GM19043 (cell line): ENCODE measurements at regions not wholly inside any gene's neighbourhood (a gene's known extent, or its start where the extent isn't known, plus 50 kb on each side); places are given as distances from the start of the nearest gene placed in this dataset.
"Not testable (repeated sequence)": the region's sequence is repeated elsewhere in the genome, so short reads cannot be mapped to it uniquely, and the experiment has no call there.

Experiments
- ATAC-seq: cut with Tn5 transposase; IDR thresholded peaks from one replicate; pipeline ENCODE4 v1.9.1; 2021; ENCODE audit warnings: low read depth; ENCODE audit not compliant: unreplicated experiment

DNA sequence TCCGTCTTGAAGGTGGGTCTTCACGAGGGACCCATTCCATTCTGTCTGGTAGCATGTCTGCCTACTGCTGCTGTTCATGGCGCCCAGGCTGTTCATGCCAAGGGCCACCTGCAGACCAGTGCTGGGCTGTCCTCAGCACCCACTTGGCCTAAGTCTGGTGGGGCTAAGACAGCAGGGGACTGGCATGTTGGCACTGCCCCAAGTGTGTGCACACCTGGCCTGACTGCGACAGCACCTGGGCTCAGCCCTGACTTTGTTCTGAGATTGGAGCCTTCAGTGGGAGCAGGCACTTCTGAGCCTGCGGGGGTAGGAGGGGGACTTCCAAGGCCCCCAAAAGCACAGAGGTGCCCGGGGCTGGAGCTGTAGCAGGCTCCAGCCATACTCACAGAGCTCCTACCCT, 250.8 kb upstream of the EDNRB start:
- no peak for ATAC-seq

DNA sequence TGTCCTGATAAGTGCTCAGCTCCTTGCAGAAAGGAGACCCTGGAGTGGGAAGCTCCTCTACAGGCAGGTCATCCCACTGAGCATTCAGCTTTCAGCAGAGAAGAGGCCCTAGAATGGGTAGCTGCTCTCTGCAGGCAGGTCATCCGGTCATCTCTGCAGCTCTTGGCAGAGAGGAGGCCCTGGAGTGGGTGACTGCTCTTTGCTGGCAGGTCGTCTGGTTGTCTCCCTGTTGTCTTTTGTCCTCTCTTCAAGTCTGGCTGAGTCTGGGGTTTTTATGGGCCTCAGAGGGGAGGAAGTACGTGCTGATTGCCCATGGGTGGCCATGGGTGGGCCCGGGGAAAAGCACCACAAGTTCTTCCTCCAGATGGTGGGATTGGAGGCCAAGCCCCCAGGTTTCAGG, 250.3 kb upstream of the EDNRB start:
- no peak for ATAC-seq

DNA sequence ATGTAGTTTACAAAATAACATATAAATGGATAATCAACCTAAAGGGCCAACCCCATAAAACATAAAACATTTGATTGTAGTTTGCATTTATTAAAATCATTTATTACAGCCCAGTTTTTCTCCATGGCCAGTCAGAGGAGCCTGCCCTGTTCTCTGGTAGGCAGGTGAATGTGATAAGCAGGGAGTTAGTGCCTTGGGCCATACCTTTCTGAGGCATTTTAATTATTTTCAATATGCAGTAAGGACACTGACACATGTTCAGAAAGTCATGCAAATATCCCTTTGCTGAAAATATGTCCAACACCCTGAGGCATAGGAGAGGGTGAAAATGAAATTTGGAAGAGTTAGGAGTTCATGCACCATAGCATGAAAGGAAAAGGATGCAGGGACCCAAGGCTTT, 242.6 kb upstream of the EDNRB start:
- ATAC-seq: no peak

DNA sequence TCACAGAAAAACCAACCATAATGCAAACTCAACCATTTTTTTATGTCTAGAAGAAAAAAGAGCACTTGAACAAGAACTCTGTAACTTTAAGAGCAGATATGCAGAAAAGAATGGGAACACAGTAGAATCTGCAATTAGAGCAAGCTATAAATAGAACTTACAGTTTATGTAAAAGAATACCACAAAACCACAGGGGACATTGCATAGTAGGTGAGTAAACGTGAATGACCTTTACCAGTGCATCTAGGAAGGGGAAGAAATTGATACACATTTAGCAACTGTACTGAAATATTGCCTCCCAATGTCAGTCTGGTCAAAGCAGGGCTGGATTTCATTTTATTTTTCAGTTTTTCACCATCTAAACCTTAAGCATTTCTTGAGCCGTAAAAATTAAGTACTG, 242.2 kb upstream of the EDNRB start:
- ATAC-seq: no peak

DNA sequence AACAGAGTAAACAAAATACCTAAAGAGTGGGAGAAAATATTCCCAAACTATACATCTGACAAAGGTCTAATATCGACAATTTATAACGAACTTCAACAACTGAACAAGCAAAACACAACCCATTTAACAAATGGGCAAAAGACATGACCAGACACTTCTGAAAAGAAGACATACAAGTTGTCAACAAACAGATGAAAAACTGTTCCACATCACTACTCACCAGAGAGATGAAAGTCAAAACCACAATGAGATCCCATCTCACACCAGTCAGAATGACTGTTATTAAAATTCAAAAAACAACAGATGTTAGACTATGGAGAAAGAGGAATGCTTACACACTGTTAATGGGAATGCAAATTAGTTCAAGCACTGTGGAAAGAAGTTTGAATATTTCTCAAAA, 233.8 kb upstream of the EDNRB start:
- no peak for ATAC-seq

DNA sequence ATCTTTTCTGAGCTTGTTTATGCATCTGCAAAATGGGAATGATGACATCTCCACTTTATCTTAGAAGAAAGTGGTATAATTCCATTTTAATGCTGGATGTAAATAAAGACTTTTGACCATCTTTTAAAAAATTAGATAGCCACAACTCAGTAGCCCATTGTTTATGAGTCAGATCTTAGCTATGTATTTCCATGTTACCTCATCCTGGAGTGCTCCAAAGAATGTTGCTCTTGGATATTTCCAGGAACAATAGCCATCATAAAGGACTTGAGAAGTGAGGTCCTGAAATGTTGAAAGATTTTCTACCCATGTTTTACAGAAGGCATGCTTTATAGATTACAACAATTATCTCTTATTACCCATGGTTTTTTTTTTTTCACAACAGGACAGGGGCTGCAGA, 229.3 kb upstream of the EDNRB start:
- no peak for ATAC-seq

DNA sequence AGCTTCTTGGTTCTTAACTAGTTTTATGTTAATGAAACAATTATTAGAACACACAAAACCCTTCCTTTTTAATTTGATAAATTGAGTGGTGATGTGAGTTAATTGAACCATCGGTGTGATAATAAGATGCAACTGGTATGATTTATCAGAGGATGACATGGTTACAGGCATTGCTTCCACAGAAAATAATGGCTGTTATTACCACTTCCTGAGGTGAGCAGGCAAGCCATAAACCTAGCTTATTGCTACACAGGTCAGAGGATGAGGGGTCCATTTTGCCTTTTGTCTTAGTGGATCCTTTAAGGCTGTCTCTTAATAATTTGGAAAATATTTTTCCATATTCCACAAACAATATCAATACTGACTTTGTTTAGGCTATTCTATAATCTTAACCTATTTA, 226.6 kb upstream of the EDNRB start:
- ATAC-seq: no peak

DNA sequence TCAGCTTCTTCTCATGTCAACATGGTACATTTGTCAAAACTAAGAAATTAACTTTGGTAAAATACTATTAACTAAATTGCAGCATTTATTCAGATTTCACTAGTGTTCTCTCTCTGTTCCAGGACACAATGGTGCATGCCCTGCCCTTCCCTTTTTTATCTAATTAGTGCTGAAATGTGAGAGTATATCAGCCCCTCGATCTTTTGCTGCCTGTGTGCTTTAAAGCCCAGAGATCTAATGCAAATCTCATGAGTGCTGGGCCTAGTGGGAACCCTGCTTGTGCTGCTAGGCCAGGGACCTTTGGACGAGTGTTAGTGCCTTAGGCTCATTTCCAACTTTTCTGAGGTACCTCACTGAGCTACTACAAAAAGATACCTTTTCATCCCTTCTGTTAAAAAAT, 221.1 kb upstream of the EDNRB start:
- no peak for ATAC-seq

DNA sequence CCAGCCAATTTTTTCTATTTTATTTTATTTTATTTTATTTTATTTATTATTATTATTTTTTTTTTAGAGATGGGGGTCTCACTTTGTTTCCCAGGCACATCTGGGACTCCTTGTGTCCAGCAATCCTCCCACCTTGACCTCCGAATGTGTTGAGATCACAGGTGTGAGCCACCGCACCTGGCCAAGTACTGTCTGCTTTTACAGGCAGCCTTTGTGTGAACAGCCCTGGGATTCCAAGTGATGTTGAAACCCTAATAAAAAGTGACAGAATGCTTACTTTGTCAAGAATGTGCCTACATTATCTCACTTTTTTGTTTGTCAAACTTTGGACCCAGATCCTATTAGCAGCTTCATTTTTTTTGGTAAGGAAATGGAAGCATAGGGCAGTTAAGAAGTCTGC, 220.1 kb upstream of the EDNRB start:
- no peak for ATAC-seq

DNA sequence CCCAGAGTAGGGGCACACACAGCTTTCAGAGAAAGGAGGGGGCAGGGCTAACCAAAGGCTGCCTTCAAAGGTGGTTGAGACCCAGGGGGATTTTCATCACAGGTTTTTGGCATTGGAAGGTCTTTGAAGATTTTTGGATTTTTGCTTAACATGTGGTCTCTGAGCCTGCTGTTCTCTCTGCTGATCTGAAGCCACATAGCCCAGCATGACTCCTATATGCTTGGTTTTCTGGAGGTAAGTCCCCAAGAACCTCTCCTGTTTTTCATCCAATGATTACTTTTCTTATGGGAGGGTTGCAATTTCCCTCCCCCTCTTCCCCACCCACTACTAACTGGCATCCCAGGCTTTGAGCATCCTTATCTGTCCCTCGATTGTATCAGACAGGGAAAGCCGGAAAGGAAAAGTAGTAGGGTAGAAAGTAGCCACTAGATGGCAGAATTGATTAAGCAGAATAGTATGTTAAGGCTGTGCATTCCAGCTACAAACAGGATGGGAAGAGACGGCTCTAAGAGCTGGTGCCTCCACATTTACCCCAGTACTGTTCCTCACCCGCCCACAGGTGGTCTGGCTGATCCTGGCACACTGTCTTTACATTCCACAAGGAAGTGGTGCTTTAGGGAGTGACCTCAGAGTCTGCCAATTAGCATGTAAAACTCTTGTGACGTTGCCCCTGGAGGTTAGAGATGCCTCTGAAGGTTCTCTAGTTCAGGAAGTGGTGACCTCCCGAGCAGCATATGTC, 218.9 kb upstream of the EDNRB start:
- ATAC-seq: peak; percentile 81

DNA sequence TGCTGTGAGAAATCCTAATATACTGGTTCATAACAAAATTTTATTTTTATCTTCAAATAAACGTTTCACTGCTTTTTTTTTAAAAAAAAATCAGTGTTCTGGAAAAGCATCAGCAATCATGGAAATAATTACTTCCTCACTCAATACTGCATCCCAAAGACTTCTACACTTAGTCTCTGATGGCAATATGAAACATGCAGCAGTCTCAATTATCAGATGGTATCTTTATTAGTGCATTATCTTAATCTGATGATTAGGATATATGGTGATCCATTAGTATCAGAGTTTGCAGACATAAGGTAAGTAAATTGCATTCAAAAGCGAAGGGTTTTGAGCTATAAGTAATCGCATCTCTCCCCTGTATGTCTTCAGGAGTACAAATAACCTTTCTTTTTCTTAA, 218.3 kb upstream of the EDNRB start:
- no peak for ATAC-seq

DNA sequence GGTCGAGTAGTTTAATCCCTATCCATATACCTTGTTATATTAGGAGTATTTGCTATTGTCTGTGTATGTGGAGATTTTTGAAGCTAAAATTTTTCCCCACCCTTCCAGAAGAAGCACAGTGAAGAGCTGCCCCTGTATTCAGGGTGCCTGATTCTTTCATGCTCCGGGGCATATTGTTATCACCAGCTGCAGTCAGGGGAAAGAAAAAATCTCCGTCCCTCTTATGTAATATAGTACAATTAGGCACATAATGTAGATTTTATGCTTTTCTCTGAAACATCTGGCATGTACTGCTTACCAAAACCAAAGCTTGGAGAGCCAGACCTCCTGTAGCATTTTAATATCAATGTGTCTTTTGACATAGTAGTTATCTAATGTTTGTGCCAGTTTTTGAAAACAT, 214.9 kb upstream of the EDNRB start:
- no peak for ATAC-seq

DNA sequence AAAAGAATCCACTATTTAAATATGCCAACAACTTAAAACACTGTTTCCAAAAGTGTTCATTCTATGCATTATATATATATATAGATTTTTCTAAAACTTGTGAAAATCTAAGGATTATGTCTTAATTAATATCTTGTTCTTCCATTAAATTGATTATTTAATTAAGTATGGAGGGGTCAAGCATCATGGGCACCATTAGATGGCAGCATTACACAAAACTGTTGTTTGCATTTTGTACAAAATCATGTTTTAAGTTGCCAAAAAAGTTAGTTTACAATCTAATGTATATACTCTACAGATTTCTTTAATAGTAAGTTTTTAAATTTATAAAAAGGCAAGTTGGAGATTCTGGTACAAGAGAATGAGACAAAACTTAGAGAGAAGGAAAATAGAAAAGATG, 213.2 kb upstream of the EDNRB start:
- ATAC-seq: no peak

DNA sequence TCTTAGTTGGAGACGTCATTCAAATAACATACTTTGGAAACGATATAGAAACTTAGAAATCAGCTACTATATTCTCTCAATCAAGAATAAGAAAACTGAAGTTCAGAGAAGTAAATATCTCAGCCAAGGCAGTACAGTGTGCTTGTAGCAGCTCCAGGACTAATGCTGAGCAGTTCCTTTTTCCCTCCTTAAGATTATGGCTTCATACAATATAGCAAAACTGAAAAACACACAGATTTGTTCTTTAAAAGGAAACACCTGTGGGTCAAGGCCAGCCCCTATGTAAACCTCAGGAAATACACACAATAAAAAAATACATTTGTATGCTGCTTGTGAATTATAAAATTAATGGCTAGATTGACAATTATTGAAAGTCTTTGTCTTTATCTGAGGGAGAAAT, 212.7 kb upstream of the EDNRB start:
- ATAC-seq: no peak

DNA sequence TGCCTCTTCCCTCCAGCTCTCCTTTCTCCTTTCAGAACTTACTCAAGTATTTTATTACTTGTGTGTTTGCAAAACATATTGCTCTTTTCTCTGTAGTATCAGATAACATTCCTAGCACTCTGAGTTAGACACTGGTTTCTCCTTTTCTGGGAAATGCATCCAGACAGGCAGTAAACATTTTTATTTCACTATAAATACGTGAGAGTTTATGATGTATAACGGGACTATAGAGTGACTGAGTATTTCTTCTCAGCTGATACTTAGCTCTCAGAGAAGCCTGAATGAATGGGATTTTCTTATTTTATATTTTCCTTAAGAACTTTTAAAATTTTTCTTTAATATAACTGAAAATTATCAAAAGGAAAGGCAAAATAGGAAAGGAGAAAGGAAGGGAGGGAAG, 211.2 kb upstream of the EDNRB start:
- ATAC-seq: no peak

DNA sequence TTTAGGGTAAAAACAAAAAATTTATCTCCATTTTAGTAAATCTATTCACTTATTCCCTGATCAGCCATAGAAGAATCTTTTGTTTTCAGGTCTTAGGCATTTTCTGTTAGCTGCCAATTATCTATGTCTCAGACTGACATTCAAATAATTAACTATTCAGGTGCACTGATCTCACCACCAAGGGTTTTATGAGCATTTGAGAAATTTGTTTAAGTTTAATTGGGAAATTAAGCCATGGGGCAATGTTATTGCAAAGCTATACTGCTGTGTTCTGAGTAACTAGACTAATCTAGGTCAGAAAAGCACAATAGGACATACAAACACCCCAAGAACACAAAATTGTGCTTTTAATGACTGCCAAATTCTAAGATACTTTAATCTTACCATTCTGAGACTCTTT, 210.7 kb upstream of the EDNRB start:
- ATAC-seq: no peak

DNA sequence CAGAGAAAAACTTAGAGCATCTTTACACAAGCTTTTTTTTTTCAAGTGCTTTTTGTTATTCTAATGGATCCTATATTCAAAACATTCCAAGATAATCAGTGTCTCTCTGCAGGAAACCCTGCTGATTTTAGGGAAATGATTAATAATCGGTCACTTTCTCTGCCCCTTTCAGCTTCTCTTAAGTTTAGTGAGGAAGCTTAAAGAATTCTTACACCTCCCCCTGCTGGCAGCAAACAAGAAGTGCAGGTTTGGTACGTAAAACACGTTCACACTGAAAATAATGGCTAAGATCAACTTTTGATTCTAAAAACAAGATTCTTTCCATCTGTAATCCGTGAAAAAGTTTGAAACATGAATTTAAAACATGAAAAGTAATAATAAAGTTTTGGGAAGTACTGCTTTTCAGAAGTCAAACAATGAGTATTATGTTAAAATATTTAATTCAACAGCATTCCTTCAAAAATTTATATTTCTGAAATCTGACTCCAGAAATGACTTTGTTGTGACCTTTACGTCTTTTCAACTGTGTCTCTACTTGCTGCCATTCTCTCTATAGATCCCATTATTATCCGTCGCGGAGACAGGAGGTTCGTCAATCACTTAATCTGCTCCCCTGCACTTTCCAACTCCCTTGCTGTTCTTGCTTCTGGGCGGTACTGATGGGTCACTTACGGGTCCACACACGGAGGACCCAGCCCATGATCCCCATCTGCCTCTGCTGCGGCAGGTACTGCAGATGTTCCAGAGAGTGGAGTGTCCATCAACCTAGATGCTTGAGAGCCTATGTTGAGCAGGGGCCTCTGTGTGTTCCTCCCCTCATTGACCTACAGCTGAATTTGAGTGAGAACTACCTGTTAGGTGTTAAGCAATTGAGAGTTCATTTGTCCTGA, 203.1 kb upstream of the EDNRB start:
- peak; percentile 76 for ATAC-seq

DNA sequence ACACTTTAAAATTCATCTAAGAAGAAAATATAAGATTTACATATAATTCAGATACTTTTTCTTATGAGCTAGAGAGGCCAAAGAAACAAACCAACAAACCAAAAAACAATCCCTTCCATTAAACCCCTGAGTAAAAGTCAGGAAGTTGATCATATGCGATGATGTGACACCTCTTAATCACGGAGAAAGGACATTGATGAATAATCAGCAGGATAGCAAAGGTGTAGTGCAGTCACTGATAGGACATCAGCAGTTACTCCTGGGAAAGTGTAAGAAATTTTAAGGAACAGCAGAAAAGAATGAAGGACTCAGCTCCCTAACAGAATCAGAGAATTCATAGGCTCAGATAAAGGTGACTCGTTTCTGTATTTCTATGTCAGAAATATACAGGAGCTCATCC, 202.4 kb upstream of the EDNRB start:
- no peak for ATAC-seq

DNA sequence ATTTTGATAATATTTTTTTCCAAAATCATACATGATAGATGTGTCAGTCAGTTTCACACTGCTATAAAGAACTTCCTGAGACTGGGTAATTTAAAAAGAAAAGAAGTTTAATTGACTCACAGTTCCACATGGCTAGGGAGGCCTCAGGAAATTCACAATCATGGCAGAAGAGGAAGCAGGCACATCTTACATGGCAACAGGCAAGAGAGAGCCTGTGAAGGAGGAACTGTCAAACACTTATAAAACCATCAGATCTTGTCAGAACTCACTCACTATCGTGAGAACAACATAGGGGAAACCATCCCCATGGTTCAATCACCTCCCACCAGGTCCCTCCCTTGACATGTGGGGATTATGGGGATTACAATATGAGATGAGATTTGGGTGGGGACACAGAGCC, 201.5 kb upstream of the EDNRB start:
- ATAC-seq: not testable (repeated sequence)

DNA sequence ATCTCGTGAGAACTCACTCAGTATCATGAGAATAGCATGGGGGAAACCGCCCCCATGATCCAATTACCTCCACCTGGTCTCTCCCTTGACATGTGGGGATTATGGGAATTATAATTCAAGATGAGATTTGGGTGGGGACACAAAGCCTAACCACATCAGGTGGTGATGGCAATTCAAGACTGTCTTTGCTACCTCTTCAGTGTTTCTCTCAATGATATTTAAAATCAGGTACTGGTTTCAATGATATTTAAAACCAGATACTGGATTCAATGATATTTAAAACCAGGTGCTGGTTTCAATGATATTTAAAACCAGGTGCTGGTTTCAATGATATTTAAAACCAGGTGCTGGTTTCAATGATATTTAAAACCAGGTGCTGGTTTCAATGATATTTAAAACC, 198.4 kb upstream of the EDNRB start:
- not testable (repeated sequence) for ATAC-seq

DNA sequence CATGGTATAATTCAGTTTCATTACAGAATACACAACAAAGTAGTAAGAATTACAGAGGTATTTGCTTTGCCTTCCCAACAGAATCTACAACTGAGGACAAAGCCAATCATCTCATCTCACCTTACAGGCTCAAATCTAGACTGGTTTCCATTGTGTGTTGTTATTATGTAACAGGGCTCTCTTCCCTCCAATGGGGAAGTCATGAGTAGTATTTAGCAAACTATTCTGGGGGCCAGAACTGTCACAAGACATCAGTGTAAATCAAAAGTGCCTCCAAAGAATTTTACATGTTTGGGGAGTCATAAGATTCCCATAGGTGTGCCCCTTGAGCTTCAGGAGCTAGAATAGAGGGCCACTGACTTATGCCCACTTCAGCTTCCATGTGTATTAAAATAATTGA, 187.0 kb upstream of the EDNRB start:
- ATAC-seq: no peak

DNA sequence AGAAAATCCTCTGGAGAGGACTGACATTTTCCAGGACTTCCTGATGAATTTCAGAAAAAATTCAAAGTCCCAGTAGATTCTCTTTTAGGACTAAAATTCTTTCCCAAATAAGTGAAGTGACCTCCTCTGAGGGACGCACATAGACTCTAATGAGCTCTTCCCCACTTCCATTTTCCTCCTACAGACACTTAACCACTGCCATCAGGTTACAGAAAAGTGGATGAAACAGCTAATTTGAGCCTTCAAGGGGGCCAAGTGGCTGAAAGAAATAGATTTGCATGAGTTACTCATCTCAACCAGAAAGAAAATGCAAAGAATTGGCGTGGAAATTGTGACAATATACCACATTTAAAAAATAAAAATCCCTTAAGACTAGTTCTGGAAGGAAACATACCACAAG, 185.3 kb upstream of the EDNRB start:
- ATAC-seq: no peak
